H1 (cell line): ENCODE measurements at regions not wholly inside any gene's neighbourhood (a gene's known extent, or its start where the extent isn't known, plus 50 kb on each side); places are given as distances from the start of the nearest gene placed in this dataset.

ENCODE experiments used
- CTCF ChIA-PET: fragments of 300-600 bp; sonication (Branson Sonifier 250); formaldehyde crosslinking; loops from one replicate; lab custom pipeline; 2021; ENCODE audit not compliant: partially characterized antibody; lab: Charles Lee
- POLR2A ChIA-PET: fragments of 300-600 bp; sonication (Branson Sonifier 250); formaldehyde crosslinking; loops from one replicate; lab custom pipeline; 2021; ENCODE audit warnings: inconsistent platforms; ENCODE audit not compliant: partially characterized antibody; lab: Charles Lee
- DNase-seq, 2 experiments: peaks; one replicate each; pipeline versions ENCODE4 v3.0.0 to v3.0.0-alpha.2; 2010 to 2022; ENCODE audit warnings: low spot score in 2 of 2, low read depth in 1 of 2, mixed read lengths in 1 of 2
- FAIRE-seq: peaks from 2 replicates; lab custom pipeline; 2011; peaks lifted over from hg19 to GRCh38; lab: Jason Lieb, UNC
- H2AFZ ChIP-seq: 2 replicates; pipeline ENCODE4 v1.8.1; 2012; ENCODE audit warnings: low read length, inconsistent platforms
- H2AK5ac ChIP-seq: 2 replicates; pipeline ENCODE4 v1.6.1; 2013; ENCODE audit warnings: low read depth, low read length
- H2BK120ac ChIP-seq: replicated peaks from 2 replicates; pipeline ENCODE3; 2013; ENCODE audit warnings: low read depth, low read length, inconsistent platforms
- H2BK12ac ChIP-seq: 2 replicates; pipeline ENCODE4 v1.6.1; 2013; ENCODE audit warnings: low read depth, low read length
- H2BK15ac ChIP-seq: 2 replicates; pipeline ENCODE4 v1.6.1; 2013; ENCODE audit warnings: low read length
- H2BK20ac ChIP-seq: 2 replicates; pipeline ENCODE4 v1.6.1; 2013; ENCODE audit warnings: low read length
- H2BK5ac ChIP-seq: 2 replicates; pipeline ENCODE4 v1.6.1; 2013; ENCODE audit warnings: low read depth, low read length
- H3K14ac ChIP-seq: 2 replicates; pipeline ENCODE4 v1.6.1; 2013; ENCODE audit warnings: inconsistent platforms; ENCODE audit not compliant: insufficient read length
- H3K18ac ChIP-seq: 2 replicates; pipeline ENCODE4 v1.6.1; 2013; ENCODE audit warnings: low read length; ENCODE audit errors: extremely low read depth
- H3K23ac ChIP-seq: 2 replicates; pipeline ENCODE4 v1.6.1; 2013; ENCODE audit warnings: inconsistent platforms; ENCODE audit not compliant: insufficient read length
- H3K23me2 ChIP-seq: 2 replicates; pipeline ENCODE4 v1.6.1; 2013; ENCODE audit warnings: low read depth, low read length
- H3K27ac ChIP-seq: 2 replicates; pipeline ENCODE4 v1.6.1; 2011; ENCODE audit warnings: low read depth, low read length, inconsistent platforms
- H3K27me3 ChIP-seq, 4 experiments: replicated peaks in 1 of 4; 1 replicate in 1 of 4; 2 replicates in 3 of 4; pipeline versions ENCODE4 v1.6.1 to v1.8.1; 2011 to 2013; ENCODE audit warnings: low read length in 3 of 4, mild to moderate bottlenecking in 3 of 4, inconsistent platforms in 2 of 4, mixed read lengths in 2 of 4, moderate library complexity in 1 of 4; ENCODE audit not compliant: control insufficient read depth in 3 of 4, insufficient read depth in 3 of 4; ENCODE audit errors: extremely low read depth in 1 of 4
- H3K36me3 ChIP-seq, 4 experiments: 2 replicates each; pipeline versions ENCODE4 v1.6.1 to v1.8.1; 2011 to 2013; ENCODE audit warnings: mild to moderate bottlenecking in 4 of 4, low read length in 3 of 4, moderate library complexity in 2 of 4, control low read depth in 1 of 4, inconsistent platforms in 1 of 4; ENCODE audit not compliant: insufficient read depth in 4 of 4, control insufficient read depth in 2 of 4
- H3K4ac ChIP-seq: replicated peaks from 2 replicates; pipeline ENCODE3; 2013; ENCODE audit warnings: low read length, low read depth, mixed read lengths, inconsistent platforms; ENCODE audit not compliant: insufficient read length
- H3K4me1 ChIP-seq, 4 experiments: replicated peaks in 1 of 4; 1 replicate in 1 of 4; 2 replicates in 3 of 4; pipeline versions ENCODE4 v1.6.1 to v1.8.1; 2011 to 2013; ENCODE audit warnings: low read length in 3 of 4, inconsistent platforms in 2 of 4, mixed read lengths in 1 of 4; ENCODE audit not compliant: insufficient read depth in 4 of 4, control insufficient read depth in 3 of 4
- H3K4me2 ChIP-seq, 2 experiments: 2 replicates each; pipeline versions ENCODE4 v1.6.1 to v1.8.1; 2011 to 2013; ENCODE audit warnings: low read depth in 2 of 2, low read length in 2 of 2, control low read depth in 1 of 2, inconsistent platforms in 1 of 2, mild to moderate bottlenecking in 1 of 2; ENCODE audit not compliant: insufficient read depth in 1 of 2
- H3K4me3 ChIP-seq, 4 experiments: fragments of 200-600, 300-600 bp in 1 of 4; sonication (generic), shearing (Covaris generic), sonication (Bioruptor Twin) in 1 of 4; 2 replicates each; pipeline versions ENCODE4 v1.5.1 to v1.8.1; 2011 to 2016; ENCODE audit warnings: low read length in 4 of 4, low read depth in 3 of 4, control low read depth in 2 of 4, inconsistent platforms in 2 of 4, mild to moderate bottlenecking in 2 of 4, mixed read lengths in 1 of 4, moderate library complexity in 1 of 4; ENCODE audit not compliant: insufficient read depth in 2 of 4; ENCODE audit errors: extremely low read depth in 1 of 4
- H3K56ac ChIP-seq: replicated peaks from 2 replicates; pipeline ENCODE3; 2013; ENCODE audit warnings: low read depth, mild to moderate bottlenecking, mixed read lengths, low read length, inconsistent platforms; ENCODE audit not compliant: insufficient read length
- H3K79me1 ChIP-seq: 2 replicates; pipeline ENCODE4 v1.6.1; 2013; ENCODE audit warnings: low read depth, low read length, control low read depth
- H3K79me2 ChIP-seq, 2 experiments: 2 replicates each; pipeline versions ENCODE4 v1.6.1 to v1.8.1; 2012 to 2013; ENCODE audit warnings: low read length in 2 of 2, mild to moderate bottlenecking in 2 of 2, inconsistent platforms in 1 of 2; ENCODE audit not compliant: insufficient read depth in 2 of 2, control insufficient read depth in 1 of 2
- H3K9ac ChIP-seq, 4 experiments: replicated peaks in 1 of 4; 1 replicate in 1 of 4; 2 replicates in 3 of 4; pipeline versions ENCODE4 v1.6.1 to v1.8.1; 2011 to 2013; ENCODE audit warnings: low read depth in 3 of 4, low read length in 3 of 4, control low read depth in 2 of 4, mild to moderate bottlenecking in 2 of 4, moderate library complexity in 2 of 4, inconsistent platforms in 1 of 4; ENCODE audit errors: extremely low read depth in 1 of 4
- H3K9me3 ChIP-seq, 2 experiments: 2 replicates each; pipeline versions ENCODE4 v1.6.1 to v1.8.1; 2012 to 2013; ENCODE audit warnings: mild to moderate bottlenecking in 2 of 2, moderate library complexity in 2 of 2, control low read depth in 1 of 2, inconsistent platforms in 1 of 2, low read depth in 1 of 2, low read length in 1 of 2, mixed read lengths in 1 of 2; ENCODE audit not compliant: insufficient read depth in 2 of 2
- H4K20me1 ChIP-seq, 2 experiments: replicated peaks in 1 of 2; 2 replicates each; pipeline versions ENCODE3 to v1.8.1; 2011 to 2013; ENCODE audit warnings: inconsistent platforms in 2 of 2, low read length in 2 of 2, mild to moderate bottlenecking in 1 of 2; ENCODE audit not compliant: insufficient read depth in 2 of 2, control insufficient read depth in 1 of 2
- H4K5ac ChIP-seq: 2 replicates; pipeline ENCODE4 v1.6.1; 2013; ENCODE audit warnings: low read length, low read depth, mixed read lengths, inconsistent platforms; ENCODE audit not compliant: insufficient read length
- H4K8ac ChIP-seq: 2 replicates; pipeline ENCODE4 v1.8.0; 2013; ENCODE audit warnings: mild to moderate bottlenecking, moderate library complexity, low read length, inconsistent platforms; ENCODE audit not compliant: insufficient read depth; ENCODE audit errors: extremely low read depth
- H4K91ac ChIP-seq: replicated peaks from 2 replicates; pipeline ENCODE3; 2013; ENCODE audit warnings: low read length, mixed read lengths, inconsistent platforms; ENCODE audit not compliant: insufficient read length
- BRCA1 ChIP-seq: IDR thresholded peaks from 2 replicates; pipeline ENCODE4 v1.6.1; 2012; ENCODE audit warnings: low read depth, low read length, improper control_type of control experiment
- CHD1 ChIP-seq: IDR thresholded peaks from 2 replicates; pipeline ENCODE4 v1.6.1; 2012; ENCODE audit warnings: low read depth, low read length, improper control_type of control experiment
- JUND ChIP-seq: IDR thresholded peaks from 2 replicates; pipeline ENCODE4 v1.6.1; 2011; ENCODE audit warnings: mild to moderate bottlenecking, improper control_type of control experiment, low read length
- KDM5A ChIP-seq: fragments of 200-600 bp; IDR thresholded peaks from 2 replicates; pipeline ENCODE4 v1.7.1; 2012; ENCODE audit warnings: mild to moderate bottlenecking, low read length, inconsistent platforms, mixed read lengths
- NRF1 ChIP-seq: IDR thresholded peaks from 2 replicates; pipeline ENCODE4 v1.6.1; 2011; ENCODE audit warnings: mild to moderate bottlenecking, low read depth, low read length, improper control_type of control experiment
- RBBP5 ChIP-seq: IDR thresholded peaks from 2 replicates; pipeline ENCODE4 v1.7.1; 2012; ENCODE audit warnings: low read depth, mild to moderate bottlenecking, inconsistent platforms, low read length, moderate library complexity, borderline replicate concordance
- SIRT6 ChIP-seq: IDR thresholded peaks from one replicate; pipeline ENCODE4 v1.7.1; 2012; ENCODE audit warnings: low read length, inconsistent platforms
- SP1 ChIP-seq: IDR thresholded peaks from 2 replicates; pipeline ENCODE4 v1.6.1; 2011; ENCODE audit warnings: low read depth, low read length
- SP4 ChIP-seq: IDR thresholded peaks from 2 replicates; pipeline ENCODE4 v1.6.1; 2012; ENCODE audit warnings: low read length, inconsistent platforms
- WGBS, 2 experiments: shearing (Covaris generic) in 1 of 2; methylation state at CpG; one replicate each; pipeline versions ENCODE4 v1.1.6 to v1.1.7; 2013 to 2015; ENCODE audit warnings: low lambda C conversion rate in 2 of 2, mixed read lengths in 2 of 2, inconsistent platforms in 1 of 2, low coverage in 1 of 2, missing lambda C conversion rate in 1 of 2; ENCODE audit not compliant: insufficient replicate concordance in 2 of 2, insufficient coverage in 1 of 2, insufficient read length in 1 of 2; ENCODE audit errors: extremely low coverage in 1 of 2, missing lambda C conversion rate in 1 of 2; 5-methylcytosine and 5-hydroxymethylcytosine counted together
- TF ChIP-seq, protein P1 (sequence below): IDR thresholded peaks from 2 replicates; pipeline ENCODE4 v1.6.1; 2012; ENCODE audit warnings: inconsistent platforms

DNA sequence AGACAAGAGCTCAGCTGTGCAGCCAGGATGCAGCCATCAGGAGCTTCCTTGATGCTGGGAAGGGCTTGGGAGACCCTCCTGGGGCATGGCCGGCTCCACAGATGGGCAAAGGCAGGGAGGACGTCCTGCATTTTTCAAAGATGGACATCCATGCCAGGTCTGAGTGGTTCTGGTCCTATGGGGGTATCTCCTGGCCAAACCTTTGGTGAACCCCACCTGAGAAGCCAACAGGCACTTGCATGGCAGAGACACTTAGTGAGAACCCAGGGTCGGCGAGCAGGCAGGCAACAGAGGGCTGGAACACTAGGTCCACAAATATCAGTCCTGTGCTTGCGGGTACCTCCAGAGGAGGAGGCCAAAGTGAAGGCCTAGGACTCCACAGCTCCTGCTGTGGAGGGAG is 70.0 kb downstream of the KCTD15 start:
- TF ChIP-seq NRF1 (no peak), KDM5A (no peak), RBBP5 (no peak), SP1 (no peak), CHD1 (no peak), BRCA1 (no peak), SP4 (no peak), JUND (no peak), SIRT6 (no peak)
- TF ChIP-seq, protein P1, sequence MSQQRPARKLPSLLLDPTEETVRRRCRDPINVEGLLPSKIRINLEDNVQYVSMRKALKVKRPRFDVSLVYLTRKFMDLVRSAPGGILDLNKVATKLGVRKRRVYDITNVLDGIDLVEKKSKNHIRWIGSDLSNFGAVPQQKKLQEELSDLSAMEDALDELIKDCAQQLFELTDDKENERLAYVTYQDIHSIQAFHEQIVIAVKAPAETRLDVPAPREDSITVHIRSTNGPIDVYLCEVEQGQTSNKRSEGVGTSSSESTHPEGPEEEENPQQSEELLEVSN: no peak
- no peak overlapping the region for H3K56ac ChIP-seq
- H3K23ac ChIP-seq: no peak overlapping the region
- DNase-seq (no peak), FAIRE-seq (no peak)
- no peak overlapping the region for H2AK5ac ChIP-seq
- H3K9me3 ChIP-seq: no peaks in the 10 kb centered on the region
- H2BK5ac ChIP-seq: no peak overlapping the region
- H3K9ac ChIP-seq: no peak overlapping the region
- H2AFZ ChIP-seq: no peak overlapping the region
- ChIA-PET CTCF (interaction anchor here (0.6 kb wide), 1 partner anchor 174 kb away, joined by 3 read pairs; no protein-coding TSS in a partner anchor), POLR2A (interaction anchor here (0.7 to 0.8 kb wide), 2 partner anchors 481 to 1165 kb away, joined by 3 to 4 read pairs; no protein-coding TSS in a partner anchor)
- H3K23me2 ChIP-seq: peaks cover 3% of the 10 kb centered on the region; the same call in 1 of the 2 replicates
- no peak overlapping the region for H2BK15ac ChIP-seq
- H4K20me1 ChIP-seq: no peaks in the 10 kb centered on the region
- H3K4me1 ChIP-seq: peaks cover 0 to 7% (median 2%) of the 10 kb centered on the region in 4 experiments; a peak in 3 of 7 replicates
- H4K5ac ChIP-seq: no peak overlapping the region
- H3K79me1 ChIP-seq: no peaks in the 10 kb centered on the region
- H3K18ac ChIP-seq: no peak overlapping the region
- H2BK20ac ChIP-seq: no peak overlapping the region
- H3K14ac ChIP-seq: no peak overlapping the region
- no peak overlapping the region for H3K27ac ChIP-seq
- H3K4me2 ChIP-seq: no peak overlapping the region
- H3K4ac ChIP-seq: no peak overlapping the region
- H3K36me3 ChIP-seq: no peaks in the 10 kb centered on the region
- 85% methylated on average over 5 of the region's 5 CpGs; no CpG with 5 or more reads in 1 of the 2 experiments for WGBS, 2 experiments
- H4K91ac ChIP-seq: no peak overlapping the region
- no peak overlapping the region for H3K4me3 ChIP-seq
- H3K27me3 ChIP-seq: no peaks in the 10 kb centered on the region
- no peak overlapping the region for H2BK12ac ChIP-seq
- H2BK120ac ChIP-seq: no peak overlapping the region
- no peak overlapping the region for H4K8ac ChIP-seq
- H3K79me2 ChIP-seq: no peaks in the 10 kb centered on the region
